ENCODE measurements at regions not wholly inside any gene's neighbourhood (a gene's known extent, or its start where the extent isn't known, plus 50 kb on each side); places are given as distances from the start of the nearest gene placed in this dataset.

DNA sequence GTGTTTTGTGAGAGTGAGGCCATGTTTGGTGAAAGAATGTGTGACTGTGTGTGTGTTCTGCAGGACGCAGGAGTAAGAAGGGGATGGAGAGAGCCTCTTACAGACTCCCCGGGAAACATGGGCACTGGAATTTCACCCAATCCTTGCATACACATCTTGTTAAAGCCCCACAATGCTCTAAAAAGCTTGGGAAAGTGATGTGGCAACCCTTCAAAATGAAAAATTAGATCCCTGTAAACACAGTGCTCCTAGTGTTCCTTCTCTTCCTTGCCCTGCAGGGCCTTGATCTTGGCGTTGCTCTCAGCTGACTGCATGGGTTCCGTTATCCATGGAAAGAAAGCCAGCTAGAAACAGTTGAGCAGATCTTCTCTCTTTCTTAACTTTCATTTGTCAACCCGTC is 701.7 kb downstream of the SEMA5A start:
- no peak for TF ChIP-seq POLR2AphosphoS5 (IDR thresholded peaks at IDR 0.05)
- TF ChIP-seq CTCF (IDR thresholded peaks at IDR 0.05): no peak
